EL (cell line): ENCODE measurements at regions not wholly inside any gene's neighbourhood (a gene's known extent, or its start where the extent isn't known, plus 50 kb on each side); places are given as distances from the start of the nearest gene placed in this dataset.

ENCODE experiments used
- DNase-seq: peaks from one replicate; pipeline ENCODE4 v3.0.0-alpha.2; 2016

DNA sequence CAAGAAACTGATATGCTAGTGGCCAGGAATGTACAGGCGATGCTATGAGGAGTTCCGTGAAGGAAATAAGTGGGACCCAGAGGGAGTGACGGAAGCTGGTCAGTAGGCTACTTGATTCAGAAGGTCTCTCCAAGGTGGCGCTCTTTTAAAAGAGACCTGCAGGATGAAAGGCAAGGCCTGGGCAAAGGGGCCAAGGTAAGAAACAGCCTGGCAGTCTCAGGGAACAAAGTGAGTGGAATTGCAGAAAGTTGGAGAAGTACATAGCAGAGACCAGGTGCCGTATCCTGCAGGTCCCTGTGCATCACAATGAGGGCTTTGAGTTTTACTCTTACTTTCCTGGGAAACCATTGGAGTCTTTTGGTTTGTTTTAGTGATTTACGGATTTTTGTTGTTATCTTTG, 905.6 kb downstream of the BCL11B start:
- no peak for DNase-seq

DNA sequence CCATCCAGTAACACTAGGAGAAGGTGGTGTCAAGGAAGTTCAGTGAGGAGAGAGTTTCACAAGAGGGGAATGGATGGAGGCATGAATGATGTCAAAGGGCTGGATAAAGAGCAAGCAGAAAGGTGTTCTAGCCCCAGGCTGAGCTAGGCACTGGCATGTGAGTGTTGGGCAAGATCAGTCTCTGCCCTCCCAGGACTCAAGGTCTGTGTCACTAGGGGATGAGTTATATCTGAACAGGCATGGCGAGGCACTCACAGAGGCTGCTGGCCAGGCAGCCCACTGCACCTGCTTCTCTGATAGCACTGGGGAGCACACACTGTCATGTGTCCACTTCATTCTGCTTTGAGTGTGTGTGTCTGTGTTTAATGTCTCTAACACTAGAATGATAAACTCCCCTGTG, 903.8 kb downstream of the BCL11B start:
- DNase-seq, result no peak

DNA sequence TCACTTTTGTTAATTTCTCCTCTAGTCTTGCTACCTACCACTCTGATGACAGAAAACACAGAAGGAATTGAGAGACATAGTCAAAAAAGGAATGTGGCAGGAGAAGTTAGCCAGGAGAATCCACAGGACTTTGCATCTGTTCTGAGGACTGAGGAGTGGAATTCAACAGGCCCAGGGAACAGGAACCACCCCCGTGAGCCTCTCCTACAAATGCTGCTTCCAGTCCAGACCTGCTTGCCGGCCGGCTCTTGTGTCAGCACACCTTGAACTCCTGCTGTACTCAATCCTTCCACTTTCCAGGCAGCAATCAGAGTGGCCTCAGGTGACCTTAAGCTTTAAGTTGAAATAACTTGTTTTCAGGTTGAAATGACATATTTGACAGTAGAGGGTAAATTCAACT, 903.1 kb downstream of the BCL11B start:
- DNase-seq, result no peak

DNA sequence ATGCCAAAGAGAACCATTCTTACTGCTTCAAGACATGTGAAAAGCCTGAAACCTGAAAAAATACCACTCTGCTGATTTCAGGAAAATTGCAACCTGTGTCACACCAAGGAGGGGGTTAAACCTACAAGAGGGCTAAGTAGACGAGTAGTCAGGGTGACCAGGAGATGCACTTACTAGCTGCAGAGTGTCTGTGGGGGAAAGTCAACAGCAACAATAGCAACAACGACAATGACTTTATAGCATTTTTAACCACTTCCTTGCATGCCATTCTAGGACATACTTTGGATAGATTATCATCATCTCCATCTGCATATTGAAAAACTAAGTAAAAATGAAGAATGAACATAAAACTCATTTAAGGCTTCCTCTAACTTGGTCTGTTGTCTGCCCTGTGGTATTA, 902.7 kb downstream of the BCL11B start:
- DNase-seq, result no peak

DNA sequence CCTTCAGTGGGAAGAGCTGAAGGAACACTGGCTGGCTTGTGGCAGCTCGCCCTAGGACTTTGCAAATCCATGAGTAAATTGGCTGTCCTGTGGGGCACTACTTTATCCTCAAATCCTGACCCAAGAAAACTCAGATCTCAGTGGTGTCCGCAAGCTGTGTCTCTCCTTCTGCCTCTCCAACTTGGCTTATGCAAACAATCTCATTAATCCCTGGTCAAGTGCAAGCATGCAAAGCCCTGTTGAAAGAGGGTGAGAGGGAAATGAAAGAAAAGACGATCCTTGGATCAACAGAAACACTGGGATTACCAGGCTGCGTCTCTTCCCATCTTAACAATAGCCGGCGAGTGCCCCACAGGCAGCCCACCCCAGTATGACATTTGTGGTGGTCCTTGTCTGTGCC, 901.6 kb downstream of the BCL11B start:
- DNase-seq, result no peak

DNA sequence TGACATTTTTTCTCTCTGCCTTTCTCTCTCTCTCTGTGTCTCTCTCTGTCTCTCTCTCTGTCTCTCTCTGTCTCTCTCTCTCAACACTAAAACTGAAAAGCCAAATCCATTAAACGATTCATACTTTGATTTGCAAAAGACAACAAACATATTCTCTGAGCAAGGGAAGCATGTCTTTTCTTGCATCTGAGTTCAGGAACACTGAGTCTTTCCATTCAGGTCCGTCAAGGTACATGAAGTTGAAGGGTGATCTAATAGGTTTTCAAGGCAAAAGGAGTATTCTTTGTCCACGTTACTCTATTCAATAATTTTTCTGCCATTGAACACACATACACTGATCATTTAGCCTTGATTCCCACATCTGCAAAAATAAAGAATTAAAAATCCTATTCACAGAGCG, 900.9 kb downstream of the BCL11B start:
- DNase-seq, result no peak

DNA sequence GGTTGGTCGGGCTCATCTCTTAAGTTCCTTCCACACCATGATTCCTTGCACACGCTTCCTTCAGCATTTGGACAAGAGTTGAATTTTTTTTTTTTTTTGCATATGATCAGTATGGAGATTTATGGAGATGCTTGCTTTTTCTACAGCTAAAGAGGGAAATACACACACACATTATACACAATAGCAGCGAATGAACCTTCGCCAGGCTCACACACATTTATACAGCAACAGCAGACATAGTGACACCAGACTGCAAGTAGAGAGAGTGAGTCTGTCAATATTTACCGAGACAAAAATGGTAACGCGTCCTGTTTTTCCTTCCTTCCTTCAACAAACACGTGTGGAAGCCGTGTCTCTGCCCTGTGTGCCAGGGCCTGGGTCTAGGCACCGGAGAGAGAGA, 897.9 kb downstream of the BCL11B start:
- DNase-seq, result no peak

DNA sequence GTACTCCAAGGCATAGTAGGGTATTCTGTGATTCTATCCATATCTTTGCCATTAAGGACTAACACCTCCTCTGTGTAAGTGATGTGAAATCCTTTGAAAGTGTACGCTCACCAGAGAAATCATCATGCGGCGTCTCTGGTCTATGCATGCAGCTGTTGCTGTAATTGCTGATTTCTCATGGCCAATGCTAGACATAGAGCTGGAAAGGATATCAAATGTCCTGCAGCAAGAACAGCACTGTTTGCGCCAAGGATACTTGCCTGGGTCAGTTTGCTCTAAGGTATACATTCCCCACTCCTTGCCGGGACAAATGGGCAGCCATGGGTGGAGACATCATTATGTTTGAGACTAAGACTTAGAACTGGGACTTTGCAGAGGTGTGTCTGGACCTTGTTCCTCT, 896.4 kb downstream of the BCL11B start:
- no peak for DNase-seq

DNA sequence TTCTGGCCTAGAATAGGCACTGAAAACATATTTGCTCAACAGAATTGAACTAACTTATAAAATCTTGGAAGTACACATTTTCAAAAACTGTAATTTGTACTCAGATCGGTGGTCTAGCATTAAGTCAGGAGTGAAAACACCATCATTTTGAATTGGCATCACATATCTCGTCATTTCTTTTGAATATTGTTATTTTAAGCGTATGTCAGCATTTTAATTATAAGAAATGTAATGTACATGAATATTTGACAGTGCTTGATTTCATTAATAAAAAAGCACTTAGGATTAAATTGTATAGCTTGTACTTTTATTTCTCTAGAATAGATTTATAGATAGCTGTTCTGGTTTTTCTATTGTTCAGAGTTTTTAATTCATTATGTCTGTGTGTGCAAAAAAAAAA, 892.2 kb downstream of the BCL11B start:
- DNase-seq, result no peak

DNA sequence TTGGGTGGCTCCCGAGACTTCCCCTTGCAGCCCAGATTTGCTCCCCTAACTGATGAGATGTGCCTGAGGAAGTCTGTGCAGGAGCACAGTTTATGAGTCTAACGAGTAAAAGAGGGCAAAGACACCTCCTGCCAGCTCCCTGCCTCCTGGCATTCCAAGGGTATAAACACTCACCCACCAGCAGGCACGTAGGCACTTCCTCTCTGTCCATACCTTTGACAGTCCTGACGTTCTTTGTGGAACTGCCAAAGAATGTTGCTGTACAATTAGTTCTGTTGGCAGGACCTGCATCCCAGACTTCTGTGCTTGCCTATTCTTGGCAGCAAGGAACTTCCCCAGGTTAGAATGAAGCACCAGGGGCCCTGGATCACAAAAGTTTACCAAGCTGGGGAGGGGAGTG, 889.3 kb downstream of the BCL11B start:
- no peak for DNase-seq

DNA sequence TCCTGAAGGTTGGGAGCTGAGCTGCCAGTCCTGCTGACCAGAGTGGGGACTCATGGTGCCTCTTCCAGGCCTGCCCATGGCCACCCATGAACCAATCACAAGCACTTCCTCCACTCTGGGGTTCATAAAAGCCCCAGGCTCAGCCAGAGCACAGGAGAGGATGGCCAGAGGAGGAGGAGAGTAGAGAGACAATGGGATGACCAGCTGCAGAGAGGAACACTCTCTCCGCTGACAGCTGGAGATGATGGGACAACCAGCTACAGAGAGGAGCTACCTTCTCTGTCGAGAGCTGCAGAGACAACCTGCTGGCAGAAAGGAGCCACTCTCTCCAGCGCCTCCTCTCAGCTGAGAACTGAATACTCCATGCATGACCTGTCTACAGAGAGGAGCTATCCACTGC, 886.1 kb downstream of the BCL11B start:
- DNase-seq, result no peak

DNA sequence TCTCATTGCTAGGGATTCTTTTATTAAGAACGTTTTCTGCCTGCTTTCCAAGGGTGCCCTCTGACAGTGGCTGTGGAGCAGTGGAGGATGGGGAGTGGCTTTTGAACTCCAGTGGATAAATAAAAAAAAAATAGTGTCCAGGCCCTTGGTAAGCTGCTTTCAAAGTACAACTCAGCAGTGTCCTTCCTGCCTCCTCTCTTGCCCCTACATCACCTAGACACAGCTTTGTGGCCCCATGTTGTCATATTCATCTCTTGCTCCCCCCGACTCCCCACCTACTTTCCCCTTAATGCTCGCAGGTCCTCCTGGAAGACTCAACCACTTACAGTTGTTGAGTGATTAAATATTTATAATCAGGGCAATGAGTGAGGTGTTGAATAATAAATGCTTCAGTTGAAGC, 880.9 kb downstream of the BCL11B start:
- no peak for DNase-seq

DNA sequence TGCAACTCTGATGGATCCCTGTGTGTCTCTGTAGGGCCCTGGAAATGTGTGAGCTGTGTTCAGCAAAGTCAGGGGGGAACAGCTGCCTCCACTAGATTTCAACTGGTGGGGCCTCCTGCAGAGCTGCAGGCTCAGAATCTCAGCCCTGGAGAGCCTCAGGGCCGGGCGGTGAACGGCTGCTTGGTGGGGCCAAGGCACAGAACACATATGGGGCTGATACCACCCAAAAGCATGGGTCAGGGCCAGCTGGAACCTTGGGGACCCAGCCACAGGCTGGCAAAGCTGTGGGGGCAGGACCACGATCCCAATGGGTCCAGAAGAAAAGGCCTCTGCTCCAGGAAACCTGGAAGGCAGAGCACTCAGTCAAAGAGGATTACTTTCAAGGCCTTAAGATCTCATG, 878.5 kb downstream of the BCL11B start:
- DNase-seq, result no peak

DNA sequence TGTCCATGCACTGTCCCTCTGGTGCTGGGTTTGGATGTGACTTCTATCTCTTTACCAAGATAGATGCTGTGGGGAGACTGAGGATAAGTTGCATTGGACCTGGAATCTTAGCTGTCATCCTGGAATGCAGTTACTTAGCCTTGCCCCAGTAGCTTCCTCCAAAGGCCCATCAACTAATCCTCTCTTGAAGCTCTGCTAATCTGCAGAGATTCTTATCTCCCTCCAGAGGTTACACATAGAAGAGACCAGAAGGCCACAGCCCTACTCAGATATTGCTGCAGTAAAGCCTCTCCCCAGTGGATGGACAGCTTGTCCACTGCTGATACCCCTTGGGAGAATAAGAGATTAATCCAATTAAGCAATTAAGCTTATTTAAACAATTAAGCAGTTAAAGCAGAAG, 867.2 kb downstream of the BCL11B start:
- DNase-seq, result no peak

DNA sequence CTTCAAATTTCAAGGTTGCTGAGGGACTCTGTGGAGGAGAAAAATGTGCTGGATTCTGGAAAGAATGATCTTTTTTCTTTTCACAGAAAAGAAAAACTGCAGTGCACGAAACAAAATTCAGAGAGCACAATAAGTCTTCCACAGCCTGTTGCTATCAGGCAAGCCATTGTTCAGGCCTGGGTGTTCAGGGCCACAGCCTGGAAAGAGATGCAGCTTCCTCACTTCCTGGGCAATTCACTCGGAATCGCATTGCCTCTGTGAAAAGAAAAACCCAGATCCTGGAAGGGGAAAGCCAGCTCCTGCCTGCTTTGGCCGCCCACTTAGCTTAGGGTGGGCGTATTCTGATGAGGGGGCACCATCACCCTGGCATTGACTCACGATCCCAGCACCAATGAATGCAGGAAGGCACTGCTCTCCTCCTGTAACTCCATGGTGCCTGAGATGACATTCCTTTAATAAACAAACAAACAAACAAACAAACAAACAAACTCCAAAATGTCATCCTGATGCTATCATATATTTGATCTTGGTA, 863.9 kb downstream of the BCL11B start:
- DNase-seq, result no peak

DNA sequence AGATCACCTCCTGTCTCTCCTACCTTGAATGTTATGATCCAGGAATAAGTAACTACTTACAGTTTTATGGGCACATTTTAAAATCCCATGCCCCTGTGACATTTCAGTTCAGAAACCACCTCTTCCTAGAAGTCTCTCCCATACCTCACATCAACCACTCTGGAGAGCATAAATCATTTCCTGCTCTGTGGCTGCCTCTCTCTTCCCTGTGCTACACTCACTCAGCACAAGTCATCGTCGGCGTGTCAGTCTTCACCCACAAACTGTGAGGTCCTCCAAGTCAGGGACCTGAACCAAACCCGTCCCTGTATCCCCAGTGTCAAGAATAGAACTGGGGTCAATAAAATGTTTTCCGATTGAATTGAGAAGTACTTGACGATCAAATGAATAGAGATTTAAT, 863.3 kb downstream of the BCL11B start:
- DNase-seq, result no peak

DNA sequence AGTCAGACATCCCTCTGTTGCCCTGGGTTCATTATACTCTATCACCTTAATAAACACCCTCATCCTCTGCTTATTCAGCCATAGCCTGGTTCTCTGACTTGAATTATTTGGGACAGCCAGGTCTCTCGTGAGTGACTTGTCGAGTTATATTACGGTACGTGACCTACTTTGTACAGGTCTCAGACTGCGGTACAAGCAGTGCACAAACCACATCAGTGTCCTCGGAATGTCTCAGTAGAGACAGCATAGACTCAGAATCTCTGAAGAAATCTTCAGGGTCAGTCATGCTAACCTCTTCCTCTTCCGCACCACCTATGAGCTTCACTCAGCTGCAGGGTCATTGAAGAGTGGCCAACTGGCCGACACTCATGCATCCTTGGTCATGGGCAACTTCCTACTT, 860.8 kb downstream of the BCL11B start:
- DNase-seq, result no peak

DNA sequence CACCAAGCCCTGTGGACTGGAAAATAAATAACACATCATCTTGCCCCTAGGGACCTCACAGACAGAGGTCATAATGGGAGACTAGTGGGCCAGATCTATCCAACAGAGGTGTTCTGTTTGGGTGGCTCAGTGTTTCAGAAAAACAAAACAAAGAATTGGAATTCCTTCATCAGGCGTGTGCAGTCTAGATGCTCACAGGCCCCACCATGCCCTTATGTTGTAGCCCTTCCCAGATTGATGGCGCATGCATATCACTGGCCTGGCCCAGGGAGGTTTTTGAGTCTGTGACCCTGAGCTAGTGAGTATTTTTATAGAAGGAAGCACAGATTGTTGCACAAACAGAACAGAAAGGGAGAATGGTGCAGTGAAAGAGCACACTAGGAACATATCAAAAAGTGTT, 859.6 kb downstream of the BCL11B start:
- no peak for DNase-seq

DNA sequence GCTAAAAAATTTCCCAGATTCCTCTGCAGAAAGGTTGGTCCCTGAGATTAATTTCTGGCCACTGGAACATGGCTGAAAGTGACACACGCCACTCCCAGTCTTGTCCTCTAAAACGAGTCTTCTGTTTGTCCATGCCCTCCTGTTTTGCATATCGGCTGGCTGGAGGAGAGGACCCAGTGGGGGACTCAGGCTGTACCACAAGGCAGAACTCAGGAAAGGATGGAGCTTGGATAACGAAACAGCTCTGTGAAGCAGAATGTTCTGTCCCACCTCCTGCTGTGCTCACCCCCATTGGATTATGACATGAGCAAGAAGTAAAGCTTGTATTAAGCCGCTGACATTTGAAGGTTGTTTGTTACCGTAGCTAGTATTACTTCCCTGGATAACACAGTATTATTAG, 856.2 kb downstream of the BCL11B start:
- no peak for DNase-seq

DNA sequence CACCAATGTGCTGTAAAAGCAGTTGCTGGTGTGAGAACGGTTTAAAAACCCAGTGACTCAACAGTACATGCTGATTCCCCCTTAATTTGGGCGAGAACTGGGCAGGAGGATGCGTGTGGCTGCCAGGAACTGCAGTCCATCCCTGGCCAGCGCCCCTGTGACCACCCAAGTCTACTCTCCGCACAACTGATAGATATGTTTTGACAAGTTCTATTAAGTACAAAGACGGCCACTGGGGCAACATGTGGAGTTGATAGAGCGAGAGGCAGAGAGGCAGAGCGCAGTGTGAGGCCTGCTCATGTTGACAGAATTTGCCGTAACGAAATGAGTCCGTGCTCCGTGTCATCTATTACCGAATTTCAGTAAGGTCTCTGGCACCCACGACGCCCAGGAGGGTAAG, 855.0 kb downstream of the BCL11B start:
- DNase-seq, result no peak

DNA sequence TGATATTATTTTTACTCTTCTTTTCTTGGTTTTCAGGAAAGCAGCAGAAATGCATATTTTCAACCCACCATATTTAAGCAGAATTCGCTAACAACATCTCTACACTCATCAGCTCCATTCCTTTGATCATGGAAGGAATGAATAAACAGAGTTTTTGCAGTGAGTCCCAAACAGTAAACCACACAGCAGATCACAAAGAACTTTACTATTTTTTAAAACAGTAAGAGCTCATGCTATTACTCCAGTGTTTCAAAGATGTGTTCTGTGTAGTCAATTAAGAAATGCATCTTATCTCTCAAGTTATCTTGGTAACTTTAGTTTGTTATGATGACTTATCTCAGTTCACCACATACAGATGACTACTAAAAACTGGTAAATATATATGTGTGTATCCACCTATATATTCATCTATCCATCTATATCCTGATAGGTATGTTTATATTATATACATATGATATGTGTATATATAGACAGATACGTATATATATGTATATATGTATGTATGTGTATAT, 843.5 kb downstream of the BCL11B start:
- no peak for DNase-seq

DNA sequence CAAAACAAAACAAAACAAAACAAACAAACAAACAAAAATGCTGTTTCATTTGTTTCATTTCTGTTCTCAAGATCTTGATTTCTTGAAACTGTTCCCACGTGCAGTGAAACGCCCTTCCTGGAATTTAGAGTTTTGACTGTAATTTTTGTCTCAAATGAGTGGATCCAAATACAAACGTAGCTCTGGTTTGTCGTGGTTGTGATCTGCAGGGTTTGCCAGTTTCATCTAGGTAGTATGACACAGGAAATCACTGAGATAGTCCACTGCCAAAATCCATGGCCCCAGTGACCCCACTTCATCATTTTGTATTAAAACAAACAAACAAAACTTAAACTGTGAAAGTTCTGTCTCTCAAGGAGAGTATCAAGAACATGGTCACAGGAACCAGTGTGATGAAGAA, 838.6 kb downstream of the BCL11B start:
- DNase-seq, result no peak

DNA sequence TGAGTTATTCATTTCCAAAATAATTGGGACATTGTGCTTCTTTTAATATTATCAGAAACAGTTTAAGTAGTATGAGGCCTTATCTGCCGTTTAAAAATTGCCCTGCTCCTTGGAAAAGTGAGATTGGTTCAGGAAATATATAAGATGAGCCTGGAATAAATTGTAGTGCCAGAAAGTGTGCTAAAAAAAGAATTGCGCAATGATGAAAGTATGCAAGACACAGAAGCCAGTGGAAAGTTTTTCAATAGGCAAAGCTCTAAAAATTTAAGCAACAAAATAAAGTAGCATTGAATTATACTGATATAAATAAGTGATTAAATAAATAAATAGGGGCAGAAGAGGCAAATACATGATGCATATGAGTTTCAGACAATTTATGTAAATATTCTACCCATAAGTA, 834.9 kb downstream of the BCL11B start:
- DNase-seq, result no peak

DNA sequence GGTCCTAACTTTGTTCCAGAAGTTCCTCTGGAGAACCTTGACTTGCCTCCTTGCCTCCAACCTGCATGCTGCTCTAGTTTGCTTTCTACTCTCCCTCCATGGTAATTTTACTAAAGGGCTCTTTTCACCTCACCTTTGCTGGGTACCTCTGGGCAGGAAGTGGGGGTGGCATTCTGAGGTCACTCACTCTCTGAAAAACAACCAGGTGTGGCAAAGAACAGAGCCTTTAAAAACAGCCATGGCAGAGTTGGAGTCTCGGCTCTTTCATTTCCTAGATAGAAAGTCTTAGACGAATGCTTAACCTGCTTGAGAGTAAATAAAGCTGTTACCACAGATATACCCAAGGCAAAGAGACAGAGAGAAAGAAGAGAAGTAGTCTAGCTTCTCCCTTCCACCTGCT, 827.9 kb downstream of the BCL11B start:
- no peak for DNase-seq

DNA sequence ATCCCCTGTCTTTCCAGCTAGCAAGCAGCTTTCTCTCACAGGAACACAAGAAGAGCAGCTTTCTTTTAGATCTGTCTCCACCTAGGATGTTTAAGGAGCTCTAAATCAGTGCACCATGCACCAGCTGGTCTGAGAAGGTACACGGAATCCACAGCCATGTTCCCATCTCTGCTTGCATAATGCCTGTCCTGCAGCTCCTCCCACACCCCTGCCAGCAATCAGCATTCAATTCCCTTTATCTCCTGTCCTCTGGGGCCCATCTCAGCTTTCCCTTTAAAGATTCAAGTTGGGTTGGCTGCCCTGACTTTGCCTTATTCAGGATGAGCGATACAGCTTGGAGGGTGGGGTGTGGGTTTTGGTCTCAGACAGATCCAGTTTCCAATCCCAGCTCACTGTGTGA, 826.3 kb downstream of the BCL11B start:
- no peak for DNase-seq

DNA sequence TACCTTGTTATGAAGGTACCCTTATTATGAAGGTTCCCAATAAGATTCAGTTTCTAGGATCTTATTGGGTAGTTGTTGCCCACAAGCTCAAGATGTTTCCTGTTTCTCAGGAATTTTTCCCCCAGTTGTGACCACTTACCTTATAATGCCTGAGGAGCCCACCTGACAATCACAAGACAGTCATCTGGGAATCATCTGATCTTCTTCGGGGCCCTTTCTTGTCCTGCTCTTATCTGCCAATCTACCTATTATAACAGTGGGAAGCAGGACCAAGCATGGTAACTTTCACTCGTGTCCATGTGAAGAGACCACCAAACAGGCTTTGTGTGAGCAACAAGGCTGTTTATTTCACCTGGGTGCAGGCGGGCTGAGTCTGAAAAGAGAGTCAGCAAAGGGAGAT, 825.5 kb downstream of the BCL11B start:
- DNase-seq, result no peak
